Activated B cell treated with CpG ODN at 0.5 μM for 24 hours (primary cell): ENCODE measurements at regions not wholly inside any gene's neighbourhood (a gene's known extent, or its start where the extent isn't known, plus 50 kb on each side); places are given as distances from the start of the nearest gene placed in this dataset.

Experiments used
- ATAC-seq: fragments of 200-7000 bp; cut with Tn5 transposase; one replicate; pipeline ENCODE4 v1.10.0; 2021; ENCODE audit warnings: low read depth, mild to moderate bottlenecking, moderate library complexity
- CTCF ChIA-PET: fragments of 350-600 bp; sonication (Branson Sonifier 250); formaldehyde crosslinking; loops from one replicate; lab custom pipeline; 2021; ENCODE audit warnings: antibody characterized with exemption; lab: Charles Lee
- POLR2A ChIA-PET: fragments of 350-600 bp; sonication (Branson Sonifier 250); formaldehyde crosslinking; loops from one replicate; lab custom pipeline; 2021; ENCODE audit warnings: antibody characterized with exemption; lab: Charles Lee
- DNase-seq: peaks from one replicate; pipeline ENCODE4 v3.0.0; 2022
- H3K27ac Mint-ChIP-seq: one replicate; pipeline ENCODE4 v1.8.0; 2020; ENCODE audit warnings: mixed read lengths
- H3K27me3 Mint-ChIP-seq: one replicate; pipeline ENCODE4 v1.8.0; 2021; ENCODE audit warnings: mixed read lengths
- H3K36me3 Mint-ChIP-seq: one replicate; pipeline ENCODE4 v1.8.0; 2021; ENCODE audit warnings: low read depth, mixed read lengths
- H3K4me1 Mint-ChIP-seq: one replicate; pipeline ENCODE4 v1.8.0; 2021; ENCODE audit warnings: mixed read lengths
- H3K4me3 Mint-ChIP-seq: one replicate; pipeline ENCODE4 v1.8.0; 2020; ENCODE audit warnings: mild to moderate bottlenecking, mixed read lengths
- H3K9me3 Mint-ChIP-seq: one replicate; pipeline ENCODE4 v1.8.0; 2020; ENCODE audit warnings: mixed read lengths
- intact Hi-C: fragments of 100-400 bp; cut with micrococcal nuclease; formaldehyde crosslinking; loops from one replicate; pipeline ENCODE4 v1.15.1; 2024
- TF ChIP-seq, protein P1 (sequence below): fragments of 200-600 bp; IDR thresholded peaks from one replicate; pipeline ENCODE4 v1.8.0; 2022; ENCODE audit warnings: antibody characterized with exemption, mild to moderate bottlenecking

- Mint-ChIP-seq H3K4me3 (no peak overlapping the region), H3K4me1 (peaks cover 5% of the 10 kb centered on the region), H3K9me3 (no peaks in the 10 kb centered on the region), H3K36me3 (no peaks in the 10 kb centered on the region), H3K27me3 (peaks cover 8% of the 10 kb centered on the region), H3K27ac (no peak overlapping the region)
- no peak for DNase-seq
- POLR2A ChIA-PET: no interaction called here
- CTCF ChIA-PET: no interaction called here
- no peak for ATAC-seq
- TF ChIP-seq, protein P1, sequence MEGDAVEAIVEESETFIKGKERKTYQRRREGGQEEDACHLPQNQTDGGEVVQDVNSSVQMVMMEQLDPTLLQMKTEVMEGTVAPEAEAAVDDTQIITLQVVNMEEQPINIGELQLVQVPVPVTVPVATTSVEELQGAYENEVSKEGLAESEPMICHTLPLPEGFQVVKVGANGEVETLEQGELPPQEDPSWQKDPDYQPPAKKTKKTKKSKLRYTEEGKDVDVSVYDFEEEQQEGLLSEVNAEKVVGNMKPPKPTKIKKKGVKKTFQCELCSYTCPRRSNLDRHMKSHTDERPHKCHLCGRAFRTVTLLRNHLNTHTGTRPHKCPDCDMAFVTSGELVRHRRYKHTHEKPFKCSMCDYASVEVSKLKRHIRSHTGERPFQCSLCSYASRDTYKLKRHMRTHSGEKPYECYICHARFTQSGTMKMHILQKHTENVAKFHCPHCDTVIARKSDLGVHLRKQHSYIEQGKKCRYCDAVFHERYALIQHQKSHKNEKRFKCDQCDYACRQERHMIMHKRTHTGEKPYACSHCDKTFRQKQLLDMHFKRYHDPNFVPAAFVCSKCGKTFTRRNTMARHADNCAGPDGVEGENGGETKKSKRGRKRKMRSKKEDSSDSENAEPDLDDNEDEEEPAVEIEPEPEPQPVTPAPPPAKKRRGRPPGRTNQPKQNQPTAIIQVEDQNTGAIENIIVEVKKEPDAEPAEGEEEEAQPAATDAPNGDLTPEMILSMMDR: no peak
- intact Hi-C loops: no loop called here
These were observed 312.2 kb downstream of the TMA16 start for GRCh38 chr4:163806653-163807052.

- POLR2A ChIA-PET: no interaction called here
- Mint-ChIP-seq H3K27me3 (peaks cover 12% of the 10 kb centered on the region), H3K36me3 (no peaks in the 10 kb centered on the region), H3K4me3 (no peak overlapping the region), H3K4me1 (peaks cover 5% of the 10 kb centered on the region), H3K9me3 (no peaks in the 10 kb centered on the region), H3K27ac (no peak overlapping the region)
- intact Hi-C loops: no loop called here
- ATAC-seq (no peak), DNase-seq (no peak)
- CTCF ChIA-PET: no interaction called here
- TF ChIP-seq, protein P1: no peak
These were observed 313.5 kb downstream of the TMA16 start for GRCh38 chr4:163808011-163808410.

DNA sequence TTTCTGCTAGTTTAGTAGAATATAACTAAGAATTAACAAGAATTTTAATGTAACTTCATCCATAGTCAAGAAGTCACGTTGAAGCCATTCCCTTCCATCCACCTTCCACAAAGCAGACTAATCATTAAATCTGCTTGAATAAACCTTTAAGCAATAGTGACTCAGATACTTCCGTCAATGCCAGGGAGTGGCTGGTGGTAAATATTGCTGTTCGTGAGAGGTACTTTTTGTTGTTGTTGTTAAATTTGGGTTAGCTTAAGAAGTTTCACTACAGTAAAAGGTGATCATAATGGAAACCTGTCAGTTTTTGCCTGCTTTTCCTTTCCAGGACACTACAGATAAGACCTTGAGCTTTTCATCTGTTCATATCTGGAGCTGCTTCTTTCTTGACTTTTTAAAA is 316.3 kb downstream of the TMA16 start:
- Mint-ChIP-seq H3K4me1 (peaks cover 17% of the 10 kb centered on the region), H3K36me3 (no peaks in the 10 kb centered on the region), H3K27ac (no peak overlapping the region), H3K4me3 (no peak overlapping the region), H3K9me3 (no peaks in the 10 kb centered on the region), H3K27me3 (peaks cover 10% of the 10 kb centered on the region)
- intact Hi-C loops: no loop called here
- POLR2A ChIA-PET: no interaction called here
- CTCF ChIA-PET: no interaction called here
- DNase-seq: no peak
- TF ChIP-seq, protein P1: no peak
- peak; percentile 31 for ATAC-seq

DNA sequence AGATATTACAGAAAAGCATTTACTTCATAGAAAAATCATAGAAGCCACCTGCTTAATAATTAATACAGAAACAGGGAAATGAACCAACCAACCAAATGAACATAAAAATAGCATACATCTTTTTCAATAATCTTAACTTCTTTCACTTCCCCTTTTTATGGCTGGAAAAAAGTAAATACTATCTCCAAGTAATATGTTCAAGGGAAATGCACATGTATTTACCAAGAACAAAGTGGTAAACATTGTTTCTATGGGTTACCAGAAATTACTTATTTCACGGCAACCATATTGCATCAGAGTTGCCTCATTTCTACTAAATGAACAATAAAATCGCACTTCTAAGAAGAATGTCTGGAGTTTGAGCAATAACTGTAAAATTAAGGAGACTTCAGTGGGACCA is 321.3 kb downstream of the TMA16 start:
- POLR2A ChIA-PET: no interaction called here
- intact Hi-C loops: no loop called here

DNA sequence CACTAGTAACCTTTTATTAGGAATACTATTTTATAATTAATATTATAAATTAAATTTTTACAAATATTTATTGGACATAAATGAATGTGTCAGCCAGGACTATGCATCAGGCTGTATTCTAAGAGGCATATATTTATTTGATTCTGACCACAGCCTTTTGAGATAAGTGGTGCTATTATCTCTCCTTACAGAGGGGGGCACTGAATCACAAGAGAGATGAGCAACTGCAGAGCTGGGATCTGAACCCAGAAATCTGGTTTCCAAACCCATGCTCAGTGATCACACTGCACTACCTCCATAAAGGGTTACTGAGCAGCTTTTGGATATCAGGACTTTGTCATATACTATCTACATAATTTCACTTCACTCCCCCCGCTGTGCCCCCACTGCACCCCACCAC is 322.0 kb downstream of the TMA16 start:
- intact Hi-C loops: no loop called here
- Mint-ChIP-seq H3K4me1 (peaks cover 16% of the 10 kb centered on the region), H3K36me3 (no peaks in the 10 kb centered on the region), H3K9me3 (no peaks in the 10 kb centered on the region), H3K4me3 (no peak overlapping the region), H3K27ac (no peak overlapping the region), H3K27me3 (peaks cover 4% of the 10 kb centered on the region)
- POLR2A ChIA-PET: no interaction called here
- CTCF ChIA-PET: no interaction called here
- TF ChIP-seq, protein P1: no peak
- no peak for ATAC-seq
- DNase-seq: no peak

More for the DNA sequence above, 321.3 kb downstream of the TMA16 start:
- DNase-seq: no peak
- Mint-ChIP-seq H3K27ac (no peak overlapping the region), H3K9me3 (no peaks in the 10 kb centered on the region), H3K4me3 (no peak overlapping the region), H3K4me1 (peaks cover 19% of the 10 kb centered on the region), H3K36me3 (no peaks in the 10 kb centered on the region), H3K27me3 (peaks cover 6% of the 10 kb centered on the region)
- TF ChIP-seq, protein P1: no peak
- CTCF ChIA-PET: no interaction called here
- ATAC-seq: no peak
